GM12892 (cell line): ENCODE measurements at regions not wholly inside any gene's neighbourhood (a gene's known extent, or its start where the extent isn't known, plus 50 kb on each side); places are given as distances from the start of the nearest gene placed in this dataset.

ENCODE experiments used
- POLR2A ChIP-seq: IDR thresholded peaks from 2 replicates; pipeline ENCODE4 v1.6.1; 2011; ENCODE audit warnings: low read depth, low read length, control low read depth
- POLR2AphosphoS5 ChIP-seq: IDR thresholded peaks from 2 replicates; pipeline ENCODE4 v1.6.1; 2011; ENCODE audit warnings: low read depth, low read length, control low read depth

DNA sequence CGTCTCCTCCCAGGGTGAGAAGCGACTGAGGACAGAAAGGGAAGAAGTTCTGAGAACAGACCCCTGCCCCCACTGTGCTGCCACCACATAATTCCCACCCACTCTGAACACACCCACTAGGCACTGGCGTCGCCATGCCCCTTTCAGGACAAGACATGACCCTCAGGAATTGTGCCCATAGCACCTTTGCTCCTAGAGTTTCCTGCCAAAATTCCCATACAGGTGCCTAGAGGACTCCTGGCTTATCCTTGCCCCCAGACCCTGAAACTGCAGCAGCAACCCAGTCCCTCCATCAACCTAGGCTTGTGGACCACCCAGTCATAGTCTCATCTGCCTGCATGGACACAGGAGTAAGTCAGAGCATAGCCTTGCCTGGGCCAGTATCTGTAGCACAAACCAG, 157.7 kb upstream of the ZNF267 start:
- TF ChIP-seq POLR2A = no peak
- peak; percentile 81 for TF ChIP-seq POLR2AphosphoS5
